Activated CD4-positive, alpha-beta T cell treated with anti-CD3 and anti-CD28 coated beads for 24 hours (primary cell): ENCODE measurements at regions not wholly inside any gene's neighbourhood (a gene's known extent, or its start where the extent isn't known, plus 50 kb on each side); places are given as distances from the start of the nearest gene placed in this dataset.
"Not testable (repeated sequence)": the region's sequence is repeated elsewhere in the genome, so short reads cannot be mapped to it uniquely, and the experiment has no call there.

Experiments used
- DNase-seq, 2 donors: peaks; one replicate each; pipeline ENCODE4 v3.0.0-alpha.2; 2020; ENCODE audit warnings: low read depth in 2 of 2

DNA sequence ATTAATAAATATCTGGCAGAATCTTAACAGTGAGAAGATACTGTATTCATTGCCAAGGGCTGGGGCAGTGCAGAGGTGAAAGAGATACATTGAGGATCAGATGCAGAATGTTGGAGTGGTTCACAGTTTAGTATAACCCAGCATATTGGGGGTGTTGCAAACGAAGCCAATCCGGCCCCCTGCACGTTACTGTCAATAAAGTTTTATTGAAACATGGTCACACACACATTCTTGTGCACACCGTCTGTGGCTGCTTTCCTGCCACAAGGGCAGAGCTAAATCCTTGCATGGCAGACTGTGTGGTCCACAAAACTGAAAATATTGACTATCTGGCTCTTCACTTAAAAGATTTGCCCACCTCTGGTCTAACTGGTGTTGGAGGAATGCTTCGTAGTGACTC lies 119.7 kb downstream of the SHOX start:
- no peak for DNase-seq

- no peak for DNase-seq
Observed at GRCh38 chrX:747176-747575, 116.6 kb downstream of the SHOX start.

GRCh38 chrX:739611-740010 lies 109.0 kb downstream of the SHOX start:
- no peak for DNase-seq

DNA sequence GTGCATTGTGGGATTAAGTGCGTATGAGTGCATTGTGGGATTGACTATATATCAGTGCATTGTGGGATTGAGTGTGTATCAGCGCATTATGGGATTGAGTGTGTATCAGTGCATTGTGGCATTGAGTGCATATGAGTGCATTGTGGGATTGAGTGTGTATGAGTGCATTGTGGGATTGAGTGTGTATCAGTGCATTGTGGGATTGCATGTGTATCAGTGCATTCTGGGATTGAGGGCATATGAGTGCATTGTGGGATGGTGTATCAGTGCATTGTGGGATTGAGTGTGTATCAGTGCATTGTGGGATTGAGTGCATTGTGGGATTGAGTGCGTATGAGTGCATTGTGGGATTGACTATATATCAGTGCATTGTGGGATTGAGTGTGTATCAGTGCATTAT lies 106.4 kb downstream of the SHOX start:
- not testable (repeated sequence) for DNase-seq

DNA sequence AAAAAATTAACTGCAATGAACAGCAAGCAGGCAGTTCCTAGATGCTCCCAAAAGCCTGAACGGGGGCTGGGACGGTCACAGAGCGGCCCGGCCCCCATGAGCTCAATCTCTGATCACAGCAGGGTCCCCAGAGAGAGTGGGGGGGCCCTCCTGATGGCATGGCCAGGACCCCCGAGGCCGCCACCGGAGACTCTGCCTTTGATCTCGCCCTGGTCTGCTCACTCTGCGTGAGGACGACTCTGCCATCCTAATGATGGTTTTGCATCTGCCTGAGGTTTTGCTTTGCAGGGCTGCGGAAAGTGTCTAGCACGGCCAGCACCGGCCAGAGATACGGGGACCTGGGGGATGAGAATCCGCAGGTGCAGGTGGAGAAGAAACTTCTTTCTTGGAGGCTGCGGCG lies 103.8 kb downstream of the SHOX start:
- no peak for DNase-seq

DNA sequence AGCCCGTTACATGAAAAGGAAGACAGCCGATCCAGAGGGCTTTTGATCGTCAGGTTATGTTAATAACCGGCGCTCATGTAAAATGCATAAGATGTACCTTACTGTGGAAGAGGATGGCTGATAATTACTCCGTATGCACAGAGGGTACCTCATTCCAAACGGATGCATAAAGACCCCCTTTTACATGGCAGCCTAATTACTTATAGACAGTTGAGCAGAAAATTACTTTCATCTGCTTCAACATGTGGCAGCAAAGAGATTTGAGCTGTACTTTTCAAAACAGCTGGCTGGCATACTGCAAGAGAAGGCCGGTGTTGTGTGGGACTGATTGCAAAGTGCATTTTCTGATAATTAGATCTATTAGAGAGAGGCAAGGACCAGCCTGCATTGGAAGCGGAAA lies 103.4 kb downstream of the SHOX start:
- DNase-seq = no peak

- no peak for DNase-seq
Observed at GRCh38 chrX:729583-730409, 99.2 kb downstream of the SHOX start.

- DNase-seq = not testable (repeated sequence)
Observed at GRCh38 chrX:729101-729500, 98.5 kb downstream of the SHOX start.

DNA sequence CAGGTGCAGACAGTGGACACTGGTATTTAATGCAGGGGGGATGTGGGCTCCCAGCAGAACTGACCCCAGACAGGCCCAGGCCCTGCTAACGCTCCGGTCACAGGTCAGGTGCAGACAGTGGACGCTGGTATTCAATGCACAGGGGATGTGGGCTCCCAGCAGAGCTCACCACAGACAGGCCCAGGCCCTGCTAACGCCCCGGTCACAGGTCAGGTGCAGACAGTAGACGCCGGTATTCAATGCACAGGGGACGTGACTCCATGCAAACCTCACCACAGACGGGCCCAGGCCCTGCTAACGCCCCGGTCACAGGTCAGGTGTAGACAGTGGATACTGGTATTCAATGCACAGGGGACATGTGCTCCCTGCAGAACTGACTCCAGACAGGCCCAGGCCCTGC lies 98.0 kb downstream of the SHOX start:
- not testable (repeated sequence) for DNase-seq

DNA sequence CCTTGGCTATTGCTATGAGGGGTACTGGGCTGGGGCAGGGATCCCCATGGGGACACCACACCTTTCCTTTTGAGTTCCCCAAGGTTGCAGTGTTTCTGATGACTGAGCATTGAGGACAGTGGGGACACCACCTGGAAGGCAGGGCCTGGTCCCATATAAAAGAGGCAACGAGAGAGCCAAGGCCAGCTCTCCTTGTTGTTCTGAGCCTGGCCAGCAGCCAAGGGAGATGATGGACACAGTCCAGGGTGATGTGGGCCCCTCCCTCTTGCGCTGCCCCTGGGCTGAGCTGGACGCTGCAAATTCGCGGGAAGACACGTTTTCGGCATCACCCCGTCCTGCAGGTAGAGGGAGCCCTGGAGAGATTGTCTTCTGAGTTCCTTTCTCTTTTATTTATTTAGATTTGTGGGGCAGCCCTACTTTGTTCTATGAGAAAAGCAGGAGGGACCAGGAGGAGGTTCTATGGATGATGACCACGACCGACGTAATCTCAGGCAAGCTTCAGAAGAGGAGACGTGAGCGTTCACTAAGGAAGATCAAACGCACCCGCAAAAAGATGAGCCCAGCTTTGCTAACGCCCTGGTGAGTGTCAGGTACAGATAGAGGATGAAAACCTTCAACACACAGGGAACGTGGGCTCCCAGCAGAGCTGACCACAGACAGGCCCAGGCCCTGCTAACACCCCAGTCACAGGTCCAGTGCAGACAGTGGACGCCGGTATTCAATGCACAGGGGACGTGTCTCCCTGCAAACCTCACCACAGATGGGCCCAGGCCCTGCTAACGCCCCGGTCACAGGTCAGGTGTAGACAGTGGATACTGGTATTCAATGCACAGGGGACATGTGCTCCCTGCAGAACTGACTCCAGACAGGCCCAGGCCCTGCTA lies 97.4 kb downstream of the SHOX start:
- DNase-seq = no peak

GRCh38 chrX:725971-726370 lies 95.4 kb downstream of the SHOX start:
- DNase-seq = no peak

GRCh38 chrX:724256-724655 lies 93.7 kb downstream of the SHOX start:
- DNase-seq = no peak

DNA sequence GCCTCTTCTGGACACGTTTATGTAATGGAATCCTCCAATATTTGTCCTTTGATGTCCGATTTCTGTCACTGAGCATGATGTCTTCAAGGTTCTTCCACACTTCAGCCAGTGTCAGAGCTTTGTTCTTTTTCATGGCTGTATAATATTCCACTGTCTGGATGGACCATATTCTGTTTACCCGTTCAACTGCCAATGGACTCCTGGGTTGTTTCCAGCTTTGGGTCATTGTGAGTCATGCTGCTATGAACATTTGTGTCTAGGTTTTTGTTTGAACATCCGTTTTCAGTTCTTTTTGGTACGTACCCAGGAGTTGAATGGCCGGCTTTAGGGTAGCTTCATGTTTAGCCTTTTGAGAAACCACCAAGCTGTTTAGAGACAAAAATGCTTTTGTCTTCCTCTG lies 93.2 kb downstream of the SHOX start:
- DNase-seq = no peak

DNA sequence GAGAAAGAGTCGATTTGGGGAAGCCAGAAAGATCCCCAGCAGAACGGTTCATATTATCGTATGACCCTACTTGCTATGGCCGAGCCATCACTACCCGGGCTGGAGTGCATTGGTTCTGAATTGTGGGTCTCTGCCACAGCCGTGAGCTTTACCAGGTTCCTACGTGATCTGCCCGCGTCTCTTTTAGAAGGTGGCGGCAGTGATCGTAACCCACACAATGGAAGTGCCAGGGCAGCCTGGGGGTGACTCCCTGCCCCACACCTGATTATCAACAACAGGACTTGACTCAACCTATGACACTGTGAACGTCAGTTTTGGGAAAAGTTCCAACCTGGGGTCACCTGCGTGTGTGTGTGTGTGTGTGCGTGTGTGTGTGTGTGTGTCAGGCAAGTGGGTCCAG lies 90.8 kb downstream of the SHOX start:
- no peak for DNase-seq

GRCh38 chrX:720825-721224 lies 90.2 kb downstream of the SHOX start:
- DNase-seq = no peak

DNA sequence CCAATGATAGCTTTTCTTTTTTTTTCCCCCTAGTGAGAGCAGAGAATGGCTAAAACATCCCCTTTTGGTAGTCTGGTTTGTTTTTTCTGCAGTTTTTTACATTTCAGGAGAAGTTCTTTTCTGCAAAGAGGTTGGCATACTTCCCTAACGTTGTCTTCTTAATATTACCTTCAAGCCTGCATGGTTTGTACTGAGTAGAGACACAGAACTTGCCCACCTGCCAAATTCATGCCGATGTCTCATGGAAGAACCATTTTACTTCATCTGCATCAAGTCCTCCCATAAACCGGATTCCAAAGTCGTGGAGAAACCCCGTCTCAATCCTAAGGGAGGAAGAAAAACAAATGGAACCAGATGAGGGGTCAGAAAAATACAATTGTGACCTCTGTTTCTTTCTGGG lies 89.7 kb downstream of the SHOX start:
- DNase-seq = no peak

DNA sequence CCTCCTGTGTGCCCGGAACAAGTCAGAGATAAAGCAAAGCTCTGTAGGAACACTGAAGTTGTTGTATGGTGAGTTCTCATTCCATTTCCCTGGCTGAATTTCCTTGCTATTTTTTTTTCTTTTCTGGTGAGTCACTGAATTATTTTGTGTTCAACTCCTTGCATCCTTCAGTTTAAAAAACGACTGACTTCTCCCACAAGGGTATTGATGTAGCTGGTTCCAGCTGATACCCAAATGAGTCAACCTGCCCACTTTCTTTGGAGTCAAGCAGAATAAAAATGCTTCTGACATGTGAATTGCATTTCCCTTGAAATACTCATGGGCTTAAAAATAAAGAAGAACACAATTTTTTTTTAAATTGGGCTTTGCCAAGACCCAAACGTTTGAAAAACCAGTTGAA lies 85.5 kb downstream of the SHOX start:
- no peak for DNase-seq

DNA sequence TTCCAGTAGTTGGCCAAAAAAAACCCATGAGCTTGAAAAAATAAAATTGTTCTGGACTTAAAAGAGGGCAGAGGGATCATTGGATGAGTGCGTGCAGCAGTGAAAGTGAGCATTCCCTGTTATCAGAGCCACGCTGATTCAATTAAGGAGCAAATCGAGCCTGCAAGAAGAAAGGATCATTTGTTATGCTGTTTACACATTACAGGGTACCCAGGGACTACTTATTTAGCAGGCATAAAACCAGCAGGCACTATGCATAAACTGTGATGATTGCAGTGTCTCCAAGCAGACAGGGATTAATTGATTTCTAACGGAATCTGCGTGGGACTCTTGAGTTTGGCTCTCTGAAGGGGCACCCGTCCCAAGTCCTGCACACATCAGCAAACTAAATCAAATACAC lies 83.5 kb downstream of the SHOX start:
- DNase-seq = no peak
